HepG2 (cell line): ENCODE measurements at regions not wholly inside any gene's neighbourhood (a gene's known extent, or its start where the extent isn't known, plus 50 kb on each side); places are given as distances from the start of the nearest gene placed in this dataset.

ENCODE experiments used
- ARID5B ChIP-seq: IDR thresholded peaks from 2 replicates; pipeline ENCODE4 v1.4.0; 2020; ENCODE audit warnings: mild to moderate bottlenecking, missing genetic modification reagents
- DNMT3B ChIP-seq: conservative IDR thresholded peaks from 2 replicates; pipeline ENCODE4 v1.6.1; 2016; ENCODE audit warnings: missing biosample characterization, control low read depth
- FOSL2 ChIP-seq: sonication (generic); formaldehyde crosslinking; IDR thresholded peaks from 2 replicates; pipeline ENCODE4 v1.4.0; 2020; ENCODE audit warnings: missing genetic modification reagents
- IKZF4 ChIP-seq: sonication (generic); formaldehyde crosslinking; IDR thresholded peaks from 2 replicates; pipeline ENCODE4 v1.5.1; 2020; ENCODE audit warnings: borderline replicate concordance, mild to moderate bottlenecking, low read depth, missing genetic modification reagents; ENCODE audit errors: not compliant biosample characterization
- MAX ChIP-seq: IDR thresholded peaks from 2 replicates; pipeline ENCODE4 v1.6.1; 2012; ENCODE audit warnings: inconsistent platforms
- MED13 ChIP-seq: sonication (generic); formaldehyde crosslinking; IDR thresholded peaks from 2 replicates; pipeline ENCODE4 v1.5.0; 2020; ENCODE audit warnings: missing genetic modification reagents
- NFKB2 ChIP-seq: sonication (generic); formaldehyde crosslinking; IDR thresholded peaks from 2 replicates; pipeline ENCODE4 v1.4.0; 2020; ENCODE audit warnings: missing genetic modification reagents, borderline replicate concordance
- PHF20 ChIP-seq: sonication (generic); formaldehyde crosslinking; IDR thresholded peaks from 2 replicates; pipeline ENCODE4 v1.5.0; 2020; ENCODE audit warnings: mild to moderate bottlenecking, missing genetic modification reagents
- PRMT3 ChIP-seq: sonication (generic); formaldehyde crosslinking; IDR thresholded peaks from 2 replicates; pipeline ENCODE4 v1.8.1; 2022; ENCODE audit warnings: low read depth, mild to moderate bottlenecking, moderate library complexity, missing genetic modification reagents, borderline replicate concordance
- RNF219 ChIP-seq: sonication (generic); formaldehyde crosslinking; IDR thresholded peaks from 2 replicates; pipeline ENCODE4 v1.5.0; 2020; ENCODE audit warnings: mild to moderate bottlenecking, missing genetic modification reagents
- SALL2 ChIP-seq: sonication (generic); formaldehyde crosslinking; IDR thresholded peaks from 2 replicates; pipeline ENCODE4 v1.8.1; 2023; ENCODE audit warnings: mild to moderate bottlenecking, missing genetic modification reagents, inconsistent platforms
- SOX5 ChIP-seq: IDR thresholded peaks from 2 replicates; pipeline ENCODE4 v1.6.1; 2016; ENCODE audit warnings: borderline replicate concordance
- TCF12 ChIP-seq, 2 experiments: fragments of 450-650 bp in 1 of 2; sonication (generic) in 1 of 2; formaldehyde crosslinking in 1 of 2; IDR thresholded peaks; 2 replicates each; pipeline versions ENCODE4 v1.6.1 to v1.8.0; 2017 to 2022; ENCODE audit warnings: antibody characterized with exemption in 1 of 2, mild to moderate bottlenecking in 1 of 2, missing genetic modification reagents in 1 of 2, moderate library complexity in 1 of 2
- TEAD3 ChIP-seq: optimal IDR thresholded peaks from 2 replicates; pipeline ENCODE3; 2016; ENCODE audit warnings: borderline replicate concordance
- ZNF18 ChIP-seq: sonication (generic); formaldehyde crosslinking; IDR thresholded peaks from 2 replicates; pipeline ENCODE4 v1.8.0; 2022; ENCODE audit warnings: mild to moderate bottlenecking, missing genetic modification reagents; ENCODE audit not compliant: insufficient replicate concordance
- ZNF292 ChIP-seq: sonication (generic); formaldehyde crosslinking; IDR thresholded peaks from 2 replicates; pipeline ENCODE4 v1.8.1; 2022; ENCODE audit warnings: mild to moderate bottlenecking, low read depth, missing genetic modification reagents, borderline replicate concordance
- ZNF3 ChIP-seq: IDR thresholded peaks from 2 replicates; pipeline ENCODE4 v1.7.0; 2017; ENCODE audit warnings: inconsistent platforms
- ZNF337 ChIP-seq: sonication (generic); formaldehyde crosslinking; IDR thresholded peaks from 2 replicates; pipeline ENCODE4 v1.5.1; 2020; ENCODE audit warnings: missing genetic modification reagents, low read depth, mild to moderate bottlenecking, borderline replicate concordance
- ZNF563 ChIP-seq: sonication (generic); formaldehyde crosslinking; IDR thresholded peaks from 2 replicates; pipeline ENCODE4 v1.8.0; 2022; ENCODE audit warnings: mild to moderate bottlenecking, moderate library complexity, missing genetic modification reagents
- ZNF570 ChIP-seq: sonication (generic); formaldehyde crosslinking; IDR thresholded peaks from 2 replicates; pipeline ENCODE4 v1.4.0; 2020; ENCODE audit warnings: mild to moderate bottlenecking, missing genetic modification reagents, borderline replicate concordance
- ZNF790 ChIP-seq: sonication (generic); formaldehyde crosslinking; IDR thresholded peaks from 2 replicates; pipeline ENCODE4 v1.8.0; 2022; ENCODE audit warnings: missing genetic modification reagents, mild to moderate bottlenecking, borderline replicate concordance

- TF ChIP-seq MED13, result no peak
- no peak for TF ChIP-seq SALL2
- peak; percentile 42; the same call in 1 of the 2 replicates for TF ChIP-seq ARID5B
- TF ChIP-seq ZNF337 (CRISPR knock-in tag), result no peak
- peak; percentile 48; the same call in 1 of the 2 replicates for TF ChIP-seq SOX5 (CRISPR knock-in tag)
- no peak for TF ChIP-seq ZNF563 (CRISPR knock-in tag)
- no peak for TF ChIP-seq ZNF18 (CRISPR knock-in tag)
- TF ChIP-seq DNMT3B (CRISPR knock-in tag), result no peak
- TF ChIP-seq IKZF4 (CRISPR knock-in tag), result no peak
- TF ChIP-seq ZNF3 (CRISPR knock-in tag), result no peak
- no peak for TF ChIP-seq RNF219 (CRISPR knock-in tag)
- no peak for TF ChIP-seq ZNF790 (CRISPR knock-in tag)
- TF ChIP-seq ZNF570, result no peak
- peak; percentile 25 for TF ChIP-seq TEAD3 (CRISPR knock-in tag)
- TF ChIP-seq PHF20 (CRISPR knock-in tag), result no peak
- TF ChIP-seq TCF12 (IDR thresholded peaks at IDR 0.05), result no peak
- TF ChIP-seq TCF12 (CRISPR knock-in tag; IDR thresholded peaks at IDR 0.05), result no peak
- TF ChIP-seq FOSL2, result peak; percentile 87
- no peak for TF ChIP-seq PRMT3
- TF ChIP-seq NFKB2, result no peak
- no peak for TF ChIP-seq MAX
- TF ChIP-seq ZNF292 (CRISPR knock-in tag), result no peak
Observed at GRCh38 chr12:94516985-94517384, 57.3 kb upstream of the CEP83 start (continued).
